Mesendoderm (in vitro differentiated cells): ENCODE measurements at regions not wholly inside any gene's neighbourhood (a gene's known extent, or its start where the extent isn't known, plus 50 kb on each side); places are given as distances from the start of the nearest gene placed in this dataset.

Experiments used
- DNase-seq: peaks from one replicate; pipeline ENCODE4 v3.0.0; 2013
- H2AK5ac ChIP-seq: 2 replicates; pipeline ENCODE4 v1.6.1; 2013; ENCODE audit warnings: low read length, inconsistent platforms
- H2BK120ac ChIP-seq: 2 replicates; pipeline ENCODE4 v1.6.1; 2013; ENCODE audit warnings: low read depth, mild to moderate bottlenecking, low read length, moderate library complexity, mixed read lengths
- H2BK15ac ChIP-seq: replicated peaks from 2 replicates; pipeline ENCODE4 v1.6.1; 2013; ENCODE audit warnings: low read depth, mild to moderate bottlenecking, moderate library complexity
- H2BK5ac ChIP-seq: 2 replicates; pipeline ENCODE4 v1.6.1; 2013; ENCODE audit warnings: low read length, inconsistent platforms
- H3K18ac ChIP-seq: 2 replicates; pipeline ENCODE4 v1.6.1; 2013; ENCODE audit warnings: mild to moderate bottlenecking, low read length, mixed read lengths
- H3K23ac ChIP-seq: one replicate; pipeline ENCODE4 v1.6.1; 2013; ENCODE audit warnings: low read length
- H3K27ac ChIP-seq: 2 replicates; pipeline ENCODE4 v1.5.1; 2013; ENCODE audit warnings: low read depth, mild to moderate bottlenecking, inconsistent platforms, low read length, moderate library complexity
- H3K27me3 ChIP-seq: 2 replicates; pipeline ENCODE4 v1.6.1; 2013; ENCODE audit warnings: low read length, control low read depth, mild to moderate bottlenecking, inconsistent platforms; ENCODE audit not compliant: insufficient read depth, poor library complexity
- H3K36me3 ChIP-seq: 2 replicates; pipeline ENCODE4 v1.6.1; 2013; ENCODE audit warnings: low read length, inconsistent platforms; ENCODE audit not compliant: control insufficient read depth, insufficient read depth
- H3K4ac ChIP-seq: one replicate; pipeline ENCODE4 v1.6.1; 2013; ENCODE audit warnings: low read depth, mild to moderate bottlenecking, low read length, moderate library complexity
- H3K4me1 ChIP-seq: 2 replicates; pipeline ENCODE4 v1.6.1; 2013; ENCODE audit warnings: low read depth, low read length, inconsistent platforms; ENCODE audit not compliant: control insufficient read depth
- H3K4me2 ChIP-seq: 2 replicates; pipeline ENCODE4 v1.6.1; 2013; ENCODE audit warnings: low read length
- H3K4me3 ChIP-seq: 2 replicates; pipeline ENCODE4 v1.5.1; 2013; ENCODE audit warnings: mild to moderate bottlenecking, low read length
- H3K56ac ChIP-seq: one replicate; pipeline ENCODE4 v1.6.1; 2013; ENCODE audit warnings: low read length
- H3K79me1 ChIP-seq: 2 replicates; pipeline ENCODE4 v1.6.1; 2013; ENCODE audit warnings: low read length, inconsistent platforms
- H3K79me2 ChIP-seq: 2 replicates; pipeline ENCODE4 v1.6.1; 2013; ENCODE audit warnings: mild to moderate bottlenecking, low read length; ENCODE audit not compliant: control insufficient read depth, insufficient read depth
- H3K9ac ChIP-seq: 2 replicates; pipeline ENCODE4 v1.6.1; 2013; ENCODE audit warnings: low read length, inconsistent platforms
- H4K5ac ChIP-seq: one replicate; pipeline ENCODE4 v1.6.1; 2013; ENCODE audit warnings: low read length
- H4K8ac ChIP-seq: one replicate; pipeline ENCODE4 v1.6.1; 2013; ENCODE audit warnings: low read depth, mild to moderate bottlenecking, control low read depth, low read length, moderate library complexity
- WGBS: extraction: QIAGEN DNeasy Blood & Tissue Kit; methylation state at CpG from one replicate; pipeline ENCODE4 v1.1.7; 2013; ENCODE audit warnings: low lambda C conversion rate, missing lambda C conversion rate; ENCODE audit not compliant: insufficient coverage; ENCODE audit errors: extremely low coverage; 5-methylcytosine and 5-hydroxymethylcytosine counted together

DNA sequence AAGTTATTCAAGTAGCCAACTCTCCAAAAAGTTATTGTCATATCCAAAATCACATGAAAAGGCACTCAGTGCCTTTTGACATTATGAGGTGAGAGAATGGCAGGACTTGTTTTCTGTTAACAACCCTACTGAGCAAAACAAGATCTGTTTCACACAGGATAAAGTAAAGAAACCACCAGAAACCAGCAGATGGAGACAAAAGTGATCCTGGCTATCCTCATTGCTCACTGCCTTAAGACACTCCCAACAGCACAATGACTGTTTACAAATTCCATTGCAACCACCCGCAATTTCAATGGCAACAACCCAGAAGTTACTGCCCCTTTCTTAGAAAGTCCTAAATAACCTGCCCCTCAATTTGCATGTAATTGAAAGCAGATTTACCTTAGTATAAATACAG lies 352.6 kb upstream of the NDN start:
- no peak overlapping the region for H4K5ac ChIP-seq
- H3K18ac ChIP-seq, result no peak overlapping the region
- H3K4ac ChIP-seq, result no peak overlapping the region
- no peaks in the 10 kb centered on the region for H3K27me3 ChIP-seq
- no peak overlapping the region for H3K9ac ChIP-seq
- no CpG with 5 or more reads among the region's 1 CpG for WGBS
- H3K4me3 ChIP-seq, result no peak overlapping the region
- no peak overlapping the region for H3K4me2 ChIP-seq
- H2BK5ac ChIP-seq, result no peak overlapping the region
- no peaks in the 10 kb centered on the region for H3K79me1 ChIP-seq
- H3K4me1 ChIP-seq, result no peaks in the 10 kb centered on the region
- H3K56ac ChIP-seq, result no peak overlapping the region
- H4K8ac ChIP-seq, result no peak overlapping the region
- H2BK120ac ChIP-seq, result no peak overlapping the region
- no peak overlapping the region for H2BK15ac ChIP-seq
- H3K23ac ChIP-seq, result no peak overlapping the region
- DNase-seq, result peak; percentile 31
- H3K27ac ChIP-seq, result no peak overlapping the region
- no peaks in the 10 kb centered on the region for H3K79me2 ChIP-seq
- no peaks in the 10 kb centered on the region for H3K36me3 ChIP-seq
- H2AK5ac ChIP-seq, result no peak overlapping the region

DNA sequence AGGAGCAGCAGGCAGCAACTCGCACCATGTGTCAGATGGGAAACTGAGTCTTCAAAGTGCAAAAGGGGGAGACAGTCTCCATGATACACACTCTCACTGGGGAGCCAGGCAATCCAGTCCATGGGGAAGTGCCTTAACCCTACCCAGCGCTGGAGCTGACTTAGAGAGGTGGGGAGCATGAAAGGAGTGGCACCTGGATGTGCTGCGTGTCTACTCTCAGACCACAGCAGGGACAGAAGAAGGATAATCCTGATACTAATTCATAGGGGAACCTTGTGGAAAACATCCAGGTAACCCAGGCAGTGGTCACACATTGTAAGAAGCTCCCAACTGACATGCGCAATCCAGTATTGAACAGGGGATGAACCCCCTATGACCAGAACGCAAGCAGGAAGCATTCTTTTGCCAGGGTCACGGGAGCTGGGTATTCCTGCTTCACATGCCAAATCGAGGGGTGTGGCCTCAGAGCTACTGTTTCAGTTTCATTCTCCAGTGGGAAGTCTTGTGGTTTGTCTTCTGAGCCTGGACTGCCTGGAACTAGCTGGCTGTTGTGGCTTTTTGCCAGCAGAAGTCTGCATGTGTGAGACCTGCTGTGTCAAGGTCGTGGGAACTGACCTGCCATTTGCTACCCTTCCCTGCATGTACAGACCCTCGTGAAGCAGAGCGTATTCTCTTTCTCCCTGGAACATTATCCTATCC lies 367.6 kb upstream of the NDN start:
- H3K23ac ChIP-seq, result no peak overlapping the region
- no peak overlapping the region for H4K8ac ChIP-seq
- H3K79me1 ChIP-seq, result no peaks in the 10 kb centered on the region
- no peak overlapping the region for H3K9ac ChIP-seq
- H3K56ac ChIP-seq, result no peak overlapping the region
- no peak overlapping the region for H4K5ac ChIP-seq
- no peak overlapping the region for H3K4me2 ChIP-seq
- H3K4me1 ChIP-seq, result no peaks in the 10 kb centered on the region
- no CpG with 5 or more reads among the region's 10 CpGs for WGBS
- H2BK5ac ChIP-seq, result no peak overlapping the region
- no peak overlapping the region for H3K27ac ChIP-seq
- H2BK15ac ChIP-seq, result no peak overlapping the region
- no peaks in the 10 kb centered on the region for H3K79me2 ChIP-seq
- no peak overlapping the region for H2BK120ac ChIP-seq
- no peak for DNase-seq
- no peak overlapping the region for H3K4ac ChIP-seq
- H3K27me3 ChIP-seq, result no peaks in the 10 kb centered on the region
- no peak overlapping the region for H2AK5ac ChIP-seq
- H3K36me3 ChIP-seq, result no peaks in the 10 kb centered on the region
- H3K4me3 ChIP-seq, result no peak overlapping the region
- H3K18ac ChIP-seq, result no peak overlapping the region

DNA sequence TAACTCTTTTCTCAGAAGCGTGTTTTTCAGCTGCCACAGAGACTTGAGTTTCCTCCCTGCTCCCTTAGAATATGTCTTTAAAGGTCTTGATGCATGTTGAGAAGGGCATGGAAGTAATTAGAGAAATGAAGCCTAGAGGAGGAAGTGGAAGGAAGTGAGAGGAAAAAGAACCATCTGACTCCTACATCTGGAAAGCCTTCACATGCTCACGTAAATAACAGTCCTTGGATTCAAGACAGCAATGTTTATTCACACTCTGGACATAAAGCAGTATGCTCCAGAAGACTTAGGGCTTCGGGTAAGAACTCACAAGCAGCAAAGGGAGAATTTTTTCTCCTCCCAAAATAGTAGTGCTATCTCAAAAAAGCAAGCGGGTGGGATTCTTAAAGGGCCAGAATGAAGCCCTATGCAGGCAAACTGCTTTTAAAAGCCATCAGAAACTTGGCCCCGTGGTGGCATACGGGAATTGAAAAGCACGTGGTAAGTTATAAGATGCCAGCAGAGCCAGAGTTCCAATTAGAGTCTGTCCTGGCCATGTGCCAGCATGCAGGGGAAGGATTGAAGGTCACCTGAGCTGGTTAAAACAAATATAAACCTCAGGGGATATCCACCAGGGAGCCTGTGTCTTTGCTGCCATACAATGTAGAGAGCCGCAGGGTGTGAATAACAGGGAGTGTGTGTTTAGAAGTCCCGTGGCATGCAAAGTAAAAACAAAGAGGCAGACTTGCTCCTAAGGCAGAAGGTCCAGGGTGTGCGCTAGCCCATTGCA lies 380.8 kb upstream of the NDN start:
- Histone ChIP-seq H4K5ac (no peak overlapping the region), H3K4me1 (no peaks in the 10 kb centered on the region), H3K27me3 (no peaks in the 10 kb centered on the region), H2BK120ac (no peak overlapping the region), H3K79me1 (no peaks in the 10 kb centered on the region), H3K23ac (no peak overlapping the region), H2BK5ac (no peak overlapping the region), H2BK15ac (no peak overlapping the region), H3K18ac (no peak overlapping the region), H3K79me2 (no peaks in the 10 kb centered on the region), H3K9ac (no peak overlapping the region), H3K56ac (no peak overlapping the region), H2AK5ac (no peak overlapping the region), H4K8ac (no peak overlapping the region), H3K4ac (no peak overlapping the region), H3K36me3 (no peaks in the 10 kb centered on the region), H3K4me2 (no peak overlapping the region), H3K4me3 (no peak overlapping the region), H3K27ac (no peak overlapping the region)
- WGBS, result no CpG with 5 or more reads among the region's 10 CpGs
- DNase-seq, result peak; percentile 5

DNA sequence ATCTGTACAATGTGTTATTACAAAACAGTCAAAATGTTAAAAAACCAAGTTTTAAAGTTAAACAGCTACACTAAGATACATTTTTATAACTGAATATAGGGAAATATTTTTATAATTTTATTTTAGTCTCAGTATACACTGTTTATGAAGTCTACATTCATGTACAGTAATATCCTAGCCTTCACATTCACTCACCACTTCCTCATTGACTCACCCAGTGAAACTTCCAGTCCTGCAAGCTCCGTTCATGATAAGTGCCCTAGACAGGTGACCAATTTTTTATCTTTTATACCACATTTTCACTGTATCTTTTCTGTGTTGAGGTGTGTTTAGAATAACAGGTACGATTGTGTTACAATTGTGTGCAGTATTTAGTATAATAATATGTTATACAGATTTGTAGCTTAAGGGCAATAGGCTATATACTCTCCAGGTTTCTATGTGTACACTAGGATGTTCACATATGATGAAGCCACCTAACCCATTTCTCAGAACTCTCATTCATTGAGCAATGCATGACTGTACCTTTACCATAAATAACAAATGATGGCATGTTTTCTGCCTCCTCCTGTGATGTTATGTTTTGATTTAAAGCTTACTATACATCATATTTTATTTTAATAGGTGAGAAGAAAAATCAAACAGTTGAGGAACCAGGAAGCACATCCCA lies 388.4 kb upstream of the NDN start:
- no CpG with 5 or more reads among the region's 2 CpGs for WGBS
- H3K23ac ChIP-seq, result no peak overlapping the region
- no peak overlapping the region for H2BK5ac ChIP-seq
- H3K18ac ChIP-seq, result no peak overlapping the region
- no peak overlapping the region for H3K4ac ChIP-seq
- H2BK120ac ChIP-seq, result no peak overlapping the region
- no peak overlapping the region for H2AK5ac ChIP-seq
- no peak overlapping the region for H3K4me3 ChIP-seq
- H3K4me2 ChIP-seq, result no peak overlapping the region
- H3K79me1 ChIP-seq, result no peaks in the 10 kb centered on the region
- H3K27me3 ChIP-seq, result no peaks in the 10 kb centered on the region
- no peak overlapping the region for H3K56ac ChIP-seq
- no peak overlapping the region for H4K8ac ChIP-seq
- no peak for DNase-seq
- H3K9ac ChIP-seq, result no peak overlapping the region
- no peak overlapping the region for H2BK15ac ChIP-seq
- H4K5ac ChIP-seq, result no peak overlapping the region
- no peaks in the 10 kb centered on the region for H3K4me1 ChIP-seq
- H3K27ac ChIP-seq, result no peak overlapping the region
- H3K36me3 ChIP-seq, result no peaks in the 10 kb centered on the region
- H3K79me2 ChIP-seq, result no peaks in the 10 kb centered on the region

DNA sequence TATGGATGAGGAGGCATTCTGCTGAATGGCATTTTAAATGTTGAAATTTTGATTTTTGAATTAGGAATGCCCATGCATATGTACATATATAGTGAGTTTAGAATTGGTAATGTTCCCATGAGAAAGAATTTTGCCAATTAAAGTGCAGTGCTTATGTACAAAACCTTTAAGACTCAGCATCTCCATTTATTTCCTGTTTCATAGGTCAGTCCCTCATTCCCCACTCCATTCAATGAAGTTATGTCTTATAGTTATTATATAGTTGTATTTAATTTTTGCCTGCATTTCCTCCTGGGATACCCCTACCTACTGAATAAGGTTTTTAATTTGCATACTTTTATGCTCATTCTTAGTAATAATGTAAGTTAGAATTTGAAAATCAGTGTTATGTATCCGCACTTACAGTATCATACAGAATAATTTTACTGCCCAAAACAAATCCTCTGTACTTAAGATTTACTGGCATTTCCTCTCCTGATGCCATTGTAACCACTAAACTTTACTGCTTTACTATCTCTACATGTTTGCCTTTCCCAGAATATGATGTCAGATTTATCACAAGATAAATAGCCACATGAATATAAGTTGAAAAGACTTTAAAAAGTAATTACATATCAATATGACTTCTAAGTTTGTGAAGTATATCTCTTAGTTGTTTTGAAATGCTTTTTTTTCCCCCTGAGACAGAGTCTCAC lies 389.1 kb upstream of the NDN start:
- WGBS, result no CpG with 5 or more reads among the region's 1 CpG
- H2BK120ac ChIP-seq, result no peak overlapping the region
- no peak overlapping the region for H3K23ac ChIP-seq
- no peaks in the 10 kb centered on the region for H3K79me1 ChIP-seq
- no peak overlapping the region for H3K9ac ChIP-seq
- no peaks in the 10 kb centered on the region for H3K4me1 ChIP-seq
- no peaks in the 10 kb centered on the region for H3K27me3 ChIP-seq
- no peak overlapping the region for H2BK15ac ChIP-seq
- no peak overlapping the region for H3K4me3 ChIP-seq
- H4K5ac ChIP-seq, result no peak overlapping the region
- H3K56ac ChIP-seq, result no peak overlapping the region
- no peak overlapping the region for H4K8ac ChIP-seq
- H3K4ac ChIP-seq, result no peak overlapping the region
- DNase-seq, result no peak
- H2AK5ac ChIP-seq, result no peak overlapping the region
- H3K79me2 ChIP-seq, result no peaks in the 10 kb centered on the region
- no peak overlapping the region for H2BK5ac ChIP-seq
- H3K27ac ChIP-seq, result no peak overlapping the region
- H3K36me3 ChIP-seq, result no peaks in the 10 kb centered on the region
- no peak overlapping the region for H3K4me2 ChIP-seq
- H3K18ac ChIP-seq, result no peak overlapping the region
